Suppressor macrophage (primary cell): ENCODE measurements at regions not wholly inside any gene's neighbourhood (a gene's known extent, or its start where the extent isn't known, plus 50 kb on each side); places are given as distances from the start of the nearest gene placed in this dataset.
"Not testable (repeated sequence)": the region's sequence is repeated elsewhere in the genome, so short reads cannot be mapped to it uniquely, and the experiment has no call there.

Experiments used
- DNase-seq, 4 experiments: peaks; one replicate each; pipeline ENCODE4 v3.0.0-alpha.2; 2020 to 2022

DNA sequence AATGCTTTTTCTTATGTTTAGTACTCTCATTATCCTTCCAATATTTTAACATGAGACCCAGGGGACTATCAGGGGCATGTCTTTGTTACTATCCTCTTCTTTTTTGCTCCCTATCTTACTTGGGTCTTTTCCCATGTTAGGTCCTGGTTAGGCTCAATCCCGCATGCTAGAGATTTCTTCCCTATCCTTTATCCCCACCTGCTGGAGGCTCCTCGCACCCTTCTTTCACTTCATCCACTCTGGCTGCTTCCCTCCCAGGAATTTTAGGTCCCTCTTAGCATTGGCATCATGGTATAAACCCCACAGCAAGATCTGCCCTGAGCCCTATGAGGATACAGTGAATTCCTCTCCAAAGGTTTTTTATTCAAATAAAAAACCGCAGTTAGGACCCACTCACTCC, 567.3 kb downstream of the ANKRD30B start:
- DNase-seq, result not testable (repeated sequence)

GRCh38 chr18:15318655-15319054, 570.7 kb downstream of the ANKRD30B start:
- not testable (repeated sequence) for DNase-seq

DNA sequence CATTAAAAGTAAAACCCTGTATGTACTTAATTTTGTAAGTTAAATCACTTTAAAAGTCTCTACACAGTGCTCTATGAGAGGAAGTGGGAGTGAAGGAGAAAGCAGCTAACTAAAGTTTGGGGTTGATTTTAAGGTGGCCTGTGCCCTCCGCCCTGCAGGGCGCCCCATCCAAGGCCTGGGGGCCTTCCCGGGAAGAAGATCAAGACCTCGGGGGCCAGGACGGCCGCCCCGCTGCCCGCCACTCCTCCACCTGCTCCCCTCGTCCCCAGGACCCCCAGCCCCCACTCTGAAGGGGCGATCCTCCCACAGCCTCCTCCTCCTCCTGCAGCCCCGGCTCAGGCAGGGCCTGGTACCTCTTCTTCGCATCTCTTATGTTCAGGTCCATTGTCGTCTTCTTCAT, 581.7 kb downstream of the ANKRD30B start:
- DNase-seq, result not testable (repeated sequence)

GRCh38 chr18:15330149-15330548, 582.2 kb downstream of the ANKRD30B start:
- DNase-seq, result not testable (repeated sequence)

DNA sequence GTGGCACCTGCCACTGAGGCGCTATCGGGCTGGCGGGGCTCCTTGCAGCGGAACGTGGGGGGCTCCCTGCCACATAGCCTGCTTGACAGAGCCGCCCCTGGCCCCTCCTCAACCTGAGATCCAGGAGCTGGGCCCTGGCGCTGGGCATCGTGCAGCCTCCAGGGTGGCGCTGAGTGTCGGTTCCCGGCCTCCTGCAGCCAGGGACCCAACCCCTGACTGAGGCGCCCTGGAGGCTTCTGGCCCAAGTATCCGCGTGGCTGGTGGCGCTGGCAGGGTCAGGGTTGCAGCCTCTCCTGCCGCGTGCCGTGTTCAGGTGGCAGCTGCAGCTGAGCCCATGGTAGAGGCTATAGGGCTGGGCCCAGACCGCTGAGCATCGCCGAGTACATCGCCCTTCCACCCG, 582.6 kb downstream of the ANKRD30B start:
- DNase-seq, result not testable (repeated sequence)

DNA sequence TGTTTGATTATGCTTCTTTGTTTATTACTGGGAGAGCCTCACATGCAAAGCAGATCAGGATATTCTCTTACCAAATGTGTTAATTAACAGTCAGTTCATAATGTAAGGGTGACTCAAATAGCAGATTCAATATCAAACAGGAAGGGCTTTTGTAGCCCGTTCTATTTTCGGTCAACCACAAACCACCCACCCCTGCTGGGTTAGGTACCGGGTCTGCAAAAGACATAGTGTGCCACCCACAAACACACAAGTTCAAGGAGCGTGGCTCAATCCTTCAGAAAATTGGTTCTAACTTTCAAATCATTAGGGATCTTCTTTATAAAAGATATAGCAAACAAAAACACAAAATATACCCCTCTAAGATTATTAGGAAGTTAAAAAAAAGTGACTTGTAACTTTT, 627.7 kb downstream of the ANKRD30B start:
- not testable (repeated sequence) for DNase-seq

DNA sequence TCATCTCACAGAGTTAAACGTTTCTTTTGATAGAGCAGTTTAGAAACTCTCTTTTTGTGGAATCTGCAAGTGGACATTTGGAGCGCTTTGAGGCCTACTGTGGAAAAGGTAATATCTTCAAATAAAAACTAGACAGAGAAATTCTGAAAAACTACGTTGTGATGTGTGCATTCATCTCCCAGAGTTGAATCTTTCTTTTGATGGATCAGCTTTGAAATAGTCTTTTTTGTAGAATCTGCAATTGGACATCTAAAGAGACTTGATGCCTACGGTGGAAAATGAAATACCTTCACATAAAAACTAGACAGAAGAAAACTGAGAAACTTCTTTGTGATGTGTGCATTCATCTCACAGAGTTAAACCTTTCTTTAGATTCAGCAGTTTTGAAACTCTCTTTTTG, 659.9 kb downstream of the ANKRD30B start:
- peak in 1 of 4 experiments; percentile 0 for DNase-seq
